Activated T-helper 1 cell treated with anti-CD3 and anti-CD28 coated beads, Interleukin-2, amount 50 U/mL, for 16 hours (primary cell): ENCODE measurements at regions not wholly inside any gene's neighbourhood (a gene's known extent, or its start where the extent isn't known, plus 50 kb on each side); places are given as distances from the start of the nearest gene placed in this dataset.

ENCODE experiments used
- DNase-seq, 2 donors: peaks; one replicate each; pipeline ENCODE4 v3.0.0-alpha.2; 2020; ENCODE audit warnings: low read depth in 1 of 2, low spot score in 1 of 2

- no peak for DNase-seq
Observed at GRCh38 chr12:130216031-130216430, 53.8 kb downstream of the FZD10 start.

GRCh38 chr12:130218682-130219081, 56.4 kb downstream of the FZD10 start:
- no peak for DNase-seq

GRCh38 chr12:130219929-130220705, 57.9 kb downstream of the FZD10 start:
- no peak for DNase-seq

GRCh38 chr12:130220706-130221100, 58.4 kb downstream of the FZD10 start:
- no peak for DNase-seq

DNA sequence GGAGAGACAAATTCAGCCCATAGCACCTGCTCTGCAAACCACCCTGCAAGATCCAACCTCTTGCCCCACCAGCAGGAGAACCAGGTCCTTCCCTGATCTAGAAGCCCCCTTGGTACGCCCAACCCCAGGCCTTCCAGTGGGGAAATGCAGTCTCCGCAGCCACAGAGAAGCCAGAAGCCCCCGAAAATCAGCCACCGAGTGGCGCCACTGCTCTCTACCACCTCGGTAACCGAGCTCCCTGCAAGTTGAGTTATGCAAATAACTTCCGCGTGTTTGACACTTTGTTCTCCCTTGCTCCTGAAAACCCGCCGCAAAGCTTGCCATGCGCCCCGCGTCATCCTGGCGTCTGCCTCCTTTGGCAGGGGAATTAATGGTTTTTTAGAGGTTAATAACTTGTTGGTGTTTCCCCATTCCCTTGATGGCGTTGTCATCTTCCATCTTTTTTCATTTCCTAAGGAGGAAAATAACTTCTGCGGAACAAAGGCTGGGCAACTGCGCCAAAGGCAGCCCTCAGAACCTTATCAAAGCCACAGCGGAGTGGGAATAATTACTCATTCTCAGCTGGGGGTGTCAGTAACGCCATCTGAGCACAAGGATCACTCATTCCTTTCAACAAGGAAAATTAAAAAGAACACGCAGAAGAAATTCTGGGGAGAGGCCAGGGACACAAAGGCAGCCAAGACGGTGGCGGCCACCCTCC, 60.4 kb downstream of the FZD10 start:
- no peak for DNase-seq

GRCh38 chr12:130223767-130224244, 61.5 kb downstream of the FZD10 start:
- DNase-seq: no peak

DNA sequence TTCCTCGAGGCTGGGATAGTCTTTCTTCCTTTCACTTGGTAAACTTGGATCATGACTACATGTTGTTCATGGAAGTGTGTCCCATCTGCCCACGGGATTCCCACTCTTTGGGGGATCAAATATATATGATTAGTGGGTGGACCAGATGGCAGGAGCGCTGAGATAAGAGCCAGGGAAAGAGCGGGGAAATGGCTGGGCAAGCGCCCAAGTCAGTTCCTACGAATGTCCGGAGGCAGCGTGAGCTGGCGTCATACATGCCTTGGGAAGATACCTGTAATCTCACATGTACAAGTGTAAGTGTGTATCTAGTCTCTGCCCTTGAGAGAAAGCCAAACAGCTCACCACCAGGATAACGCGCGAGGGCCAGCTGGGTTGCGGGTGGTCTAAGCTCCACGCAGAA, 62.3 kb downstream of the FZD10 start:
- no peak for DNase-seq

DNA sequence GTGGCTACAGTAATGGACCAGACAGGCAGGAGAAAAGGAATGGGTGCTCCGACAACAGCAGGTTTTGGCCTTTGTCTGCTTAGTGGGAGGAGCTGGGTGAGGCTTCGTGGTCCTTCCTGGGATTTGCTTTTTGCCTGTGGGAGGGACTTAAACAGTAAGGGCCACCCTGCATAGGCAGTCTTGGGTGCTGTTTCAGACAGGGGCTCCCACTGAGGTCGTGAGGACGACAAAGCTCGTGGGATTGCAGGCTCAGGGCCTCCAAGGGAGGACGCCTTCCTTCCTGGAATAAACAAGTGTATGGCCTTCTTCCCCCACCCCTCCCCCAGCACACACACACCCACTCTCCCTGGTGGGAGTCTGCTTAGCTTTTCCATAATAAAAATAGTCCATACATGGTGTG, 63.1 kb downstream of the FZD10 start:
- no peak for DNase-seq

DNA sequence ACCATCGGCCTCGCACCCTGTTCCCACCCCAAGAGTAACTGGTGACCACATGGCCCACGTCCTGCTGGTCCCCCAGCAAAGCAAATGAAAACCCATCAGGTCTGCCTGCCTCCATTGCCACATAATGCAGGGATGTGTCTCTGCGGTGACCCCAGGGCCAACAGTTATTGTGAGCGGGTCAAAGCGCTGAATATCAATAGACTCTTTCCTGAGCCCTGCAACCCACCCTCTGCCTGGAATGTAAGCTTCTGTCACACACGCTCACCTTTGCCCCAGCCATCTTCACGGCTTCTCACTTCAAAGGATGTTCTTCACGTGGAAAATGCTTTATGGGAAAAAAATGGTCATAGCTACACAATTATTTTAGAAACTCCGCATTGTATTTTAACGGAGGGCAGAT, 63.9 kb downstream of the FZD10 start:
- DNase-seq: no peak

DNA sequence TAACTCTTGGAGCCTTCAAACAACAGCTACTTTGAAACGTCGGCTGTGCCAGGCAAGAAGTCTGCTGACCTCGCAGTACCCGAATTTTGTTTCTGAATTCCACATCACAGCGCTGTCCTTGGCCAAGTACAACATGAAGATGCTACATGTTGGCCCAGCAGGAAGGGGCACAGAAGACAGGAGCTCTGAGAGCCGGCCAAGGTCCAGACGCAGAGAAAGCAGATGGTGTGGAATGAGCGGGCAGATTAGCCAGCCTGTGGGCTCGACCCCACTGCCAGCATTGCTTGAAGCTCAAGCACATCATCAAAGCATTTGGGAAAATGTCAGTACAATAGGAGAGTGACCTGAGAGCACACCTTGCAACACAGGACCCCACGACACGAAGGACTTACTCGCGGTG, 64.5 kb downstream of the FZD10 start:
- DNase-seq: no peak

- no peak for DNase-seq
Observed at GRCh38 chr12:130227641-130228040, 65.4 kb downstream of the FZD10 start.

DNA sequence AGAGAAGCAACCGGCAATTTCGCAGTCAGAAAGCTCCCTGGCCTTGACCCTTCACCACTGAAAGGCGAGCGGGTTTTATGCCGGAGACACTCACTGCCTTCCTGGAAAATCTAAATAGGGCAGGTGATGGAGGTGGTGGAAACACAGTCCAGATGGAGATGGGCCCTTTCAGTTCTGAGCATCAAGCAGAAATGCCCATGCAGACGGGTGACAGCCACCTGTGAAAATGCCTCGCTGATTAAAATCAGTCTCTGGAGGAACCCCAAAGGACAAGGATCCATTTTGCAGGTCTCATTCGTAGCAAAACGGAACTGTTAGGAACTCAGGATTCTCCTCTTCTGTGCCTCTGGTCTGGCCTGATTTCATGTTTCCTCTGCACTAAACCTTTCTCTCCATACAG, 74.2 kb downstream of the FZD10 start:
- no peak for DNase-seq

GRCh38 chr12:130240831-130241590, 78.7 kb downstream of the FZD10 start:
- no peak for DNase-seq

GRCh38 chr12:130242506-130242905, 80.2 kb downstream of the FZD10 start:
- no peak for DNase-seq

- DNase-seq: no peak
Observed at GRCh38 chr12:130245251-130245650, 83.0 kb downstream of the FZD10 start.

GRCh38 chr12:130246560-130246959, 84.3 kb downstream of the FZD10 start:
- no peak for DNase-seq

DNA sequence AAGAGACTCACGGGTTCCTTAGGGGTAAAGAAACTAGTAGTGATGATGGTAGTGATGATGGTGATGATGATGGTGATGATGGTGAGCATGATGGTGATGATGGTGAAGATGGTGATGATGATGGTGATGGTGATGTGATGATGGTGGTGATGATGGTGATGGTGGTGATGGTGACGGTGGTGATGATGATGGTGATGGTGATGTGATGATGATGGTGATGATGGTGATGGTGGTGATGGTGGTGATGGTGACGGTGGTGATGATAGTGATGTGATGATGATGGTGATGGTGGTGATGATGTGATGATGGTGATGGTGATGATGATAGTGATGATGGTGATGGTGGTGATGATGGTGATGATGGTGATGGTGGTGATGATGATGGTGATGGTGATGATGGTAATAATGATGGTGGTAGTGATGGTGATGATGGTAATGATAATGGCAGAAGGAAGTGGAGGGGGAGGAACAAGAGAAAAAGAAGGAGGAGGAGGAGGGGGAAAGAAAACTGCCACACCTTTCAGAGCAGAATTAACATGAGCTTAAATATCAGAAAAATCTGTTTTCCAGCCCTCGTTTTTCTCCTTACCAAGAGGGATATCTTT, 85.5 kb downstream of the FZD10 start:
- DNase-seq: no peak

DNA sequence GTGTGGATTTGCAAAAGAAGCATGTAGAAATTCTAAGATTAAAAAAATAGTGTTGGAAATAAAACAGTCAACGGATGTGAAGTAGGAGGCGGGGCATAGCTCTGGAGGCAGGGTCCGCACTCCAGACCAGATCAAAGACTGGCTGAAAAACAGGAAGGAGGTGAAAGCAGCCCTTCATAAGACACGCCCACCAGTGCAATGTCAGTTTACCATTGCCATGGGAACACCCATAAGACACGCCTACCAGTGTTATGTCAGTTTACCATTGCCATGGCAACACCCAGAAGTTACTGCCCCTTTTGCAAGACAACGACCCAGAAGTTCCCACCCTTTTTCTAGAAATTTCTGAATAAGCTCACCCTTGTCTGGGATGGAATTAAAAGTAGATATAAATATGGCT, 87.1 kb downstream of the FZD10 start:
- no peak for DNase-seq

- no peak for DNase-seq
Observed at GRCh38 chr12:130251236-130251780, 86.4 kb upstream of the PIWIL1 start.

GRCh38 chr12:130253866-130254265, 83.8 kb upstream of the PIWIL1 start:
- DNase-seq: no peak
